ENCODE measurements at regions not wholly inside any gene's neighbourhood (a gene's known extent, or its start where the extent isn't known, plus 50 kb on each side); places are given as distances from the start of the nearest gene placed in this dataset.
A peak's percentile ranks its signal among the peaks of the same experiment; 100 is the strongest.

- in situ Hi-C loops (cut with HindIII; ENCODE audit: low pct_unique_long_range_greater_than_20kb, low sequenced_read_pairs), result no loop called here
- TF ChIP-seq JUND (IDR thresholded peaks at IDR 0.05; ENCODE audit: low read depth), result no peak
- no peak for DNase-seq (ENCODE audit: low read depth in 1 of 2, low spot score in 1 of 2)
These were observed 60.0 kb upstream of the FBXO33 start for GRCh38 chr14:39492267-39492666.

- in situ Hi-C loops (cut with HindIII; ENCODE audit: low pct_unique_long_range_greater_than_20kb, low sequenced_read_pairs), result no loop called here
- TF ChIP-seq JUND (IDR thresholded peaks at IDR 0.05; ENCODE audit: low read depth), result no peak
- DNase-seq (ENCODE audit: low read depth in 1 of 2, low spot score in 1 of 2), result peak; percentile 23 to 50
These were observed 58.9 kb upstream of the FBXO33 start for GRCh38 chr14:39491134-39491571.

- in situ Hi-C loops (cut with HindIII; ENCODE audit: low pct_unique_long_range_greater_than_20kb, low sequenced_read_pairs), result no loop called here
- TF ChIP-seq JUND (IDR thresholded peaks at IDR 0.05; ENCODE audit: low read depth), result no peak
- DNase-seq (ENCODE audit: low read depth in 1 of 2, low spot score in 1 of 2), result no peak
These were observed 56.4 kb upstream of the FBXO33 start for GRCh38 chr14:39488600-39488999.

GRCh38 chr14:39483682-39484081 lies 51.4 kb upstream of the FBXO33 start:
- no peak for DNase-seq (ENCODE audit: low read depth in 1 of 2, low spot score in 1 of 2)
- in situ Hi-C loops (cut with HindIII; ENCODE audit: low pct_unique_long_range_greater_than_20kb, low sequenced_read_pairs), result no loop called here

More at GRCh38 chr14:39483682-39484081, 51.4 kb upstream of the FBXO33 start:
- no peak for TF ChIP-seq JUND (IDR thresholded peaks at IDR 0.05; ENCODE audit: low read depth)

All from T47D (cell line).